ENCODE measurements at regions not wholly inside any gene's neighbourhood (a gene's known extent, or its start where the extent isn't known, plus 50 kb on each side); places are given as distances from the start of the nearest gene placed in this dataset.

GRCh38 chr3:153313302-153313965 is 151.4 kb downstream of the RAP2B start:
- DNase-seq (ENCODE audit: low spot score) = no peak

DNA sequence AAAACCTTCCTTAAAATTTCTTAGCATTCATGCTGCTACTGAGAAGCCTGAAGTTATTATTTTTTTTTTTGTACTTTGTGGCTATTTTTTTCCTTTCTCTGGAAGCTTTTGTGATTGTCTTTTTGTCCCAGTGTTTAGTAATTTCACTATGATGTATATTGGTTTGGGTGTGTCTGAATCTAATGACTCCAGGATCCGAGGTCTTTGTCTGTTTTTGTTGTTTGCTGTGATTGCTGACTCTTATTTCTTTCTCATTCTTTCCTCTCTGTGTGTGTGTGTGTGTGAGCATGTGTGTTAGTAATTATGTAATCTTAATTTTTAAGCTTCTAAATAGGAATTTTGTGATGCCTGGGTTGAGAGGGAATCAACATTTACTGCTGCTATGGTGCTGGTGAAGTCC is 152.0 kb downstream of the RAP2B start:
- DNase-seq (ENCODE audit: low spot score) = no peak

DNA sequence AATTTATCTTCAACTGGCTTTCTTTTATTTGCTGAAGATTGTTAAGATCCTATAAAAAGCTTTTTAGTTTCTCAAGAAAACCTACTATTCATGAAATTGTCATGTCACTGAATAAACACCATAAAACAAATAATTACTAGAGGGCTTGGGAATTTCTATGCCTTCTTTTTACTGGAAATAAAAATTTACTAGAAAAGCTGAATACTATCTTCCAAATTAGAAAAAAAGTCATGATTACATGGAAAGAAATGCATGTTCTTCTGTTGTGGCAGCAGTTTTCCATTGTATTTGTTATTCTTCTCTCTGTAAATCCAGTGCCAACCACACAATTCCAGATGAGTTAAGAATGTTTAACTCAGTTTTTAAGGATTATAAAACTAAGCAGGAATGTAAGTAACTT is 153.8 kb downstream of the RAP2B start:
- peak; percentile 30 for DNase-seq (ENCODE audit: low spot score)

DNA sequence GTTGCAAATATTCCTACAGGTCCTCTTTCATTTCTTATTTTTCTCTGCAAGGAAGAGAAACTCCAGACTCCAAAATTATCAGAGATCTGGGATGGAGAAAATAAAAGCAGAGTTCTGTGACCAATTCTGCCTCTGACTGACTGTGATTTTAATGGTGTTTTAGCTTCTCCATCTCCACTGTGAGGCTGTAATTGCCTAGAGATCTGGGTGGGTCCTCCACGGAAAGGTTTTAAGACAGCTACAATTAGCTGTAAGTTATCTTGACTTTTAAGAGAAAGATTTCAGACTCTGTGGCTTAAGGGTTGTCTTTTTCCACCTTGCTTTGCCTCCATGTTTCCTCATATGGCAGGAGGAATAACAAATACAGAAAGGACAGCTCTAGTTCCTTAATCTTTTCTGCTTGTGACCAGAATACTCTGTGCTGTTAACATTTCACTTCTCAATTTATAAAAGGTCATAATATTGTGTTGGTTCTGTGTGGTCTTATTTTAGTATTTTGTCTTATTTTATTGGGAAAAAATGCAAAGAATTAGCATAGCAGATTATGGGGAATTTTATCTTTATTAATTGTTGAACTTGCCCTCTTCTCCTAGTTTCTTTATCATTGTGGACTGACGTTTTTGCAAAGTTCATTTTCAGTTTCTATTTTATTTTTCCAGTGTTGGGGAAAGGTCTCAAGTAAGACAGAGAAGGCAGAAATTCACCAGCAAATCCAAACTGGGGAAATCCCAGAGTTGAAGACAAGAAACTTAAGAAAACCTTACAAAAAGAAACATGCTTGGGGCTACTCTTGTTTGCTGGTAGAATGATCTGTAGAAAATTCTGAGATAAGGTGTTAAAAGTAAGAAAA is 157.9 kb downstream of the RAP2B start:
- no peak for DNase-seq (ENCODE audit: low spot score)

GRCh38 chr3:153320585-153321128 is 158.6 kb downstream of the RAP2B start:
- DNase-seq (ENCODE audit: low spot score) = no peak

GRCh38 chr3:153328690-153329089 is 166.7 kb downstream of the RAP2B start:
- DNase-seq (ENCODE audit: low spot score) = no peak

GRCh38 chr3:153330901-153331300 is 168.9 kb downstream of the RAP2B start:
- no peak for DNase-seq (ENCODE audit: low spot score)

GRCh38 chr3:153331676-153332075 is 169.7 kb downstream of the RAP2B start:
- no peak for DNase-seq (ENCODE audit: low spot score)

DNA sequence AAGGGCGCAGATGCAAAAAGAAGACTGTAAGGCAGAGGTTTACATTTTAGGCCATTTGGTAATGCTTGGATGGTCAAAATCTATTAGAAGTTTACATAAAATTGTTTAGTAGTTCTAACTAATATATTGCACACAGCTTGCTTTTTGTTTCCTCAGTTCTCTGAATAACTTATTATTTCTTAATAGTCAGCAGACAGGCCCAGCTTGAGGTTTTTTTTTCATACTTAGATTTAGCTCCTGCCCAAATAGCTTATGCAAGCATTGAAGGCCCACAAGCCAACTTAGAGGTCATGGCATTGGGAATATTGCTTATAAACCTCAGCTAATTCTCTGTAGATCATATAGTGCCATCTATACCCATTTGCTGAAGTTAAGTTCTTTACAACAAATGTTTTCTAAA is 172.5 kb downstream of the RAP2B start:
- DNase-seq (ENCODE audit: low spot score) = no peak

- DNase-seq (ENCODE audit: low spot score) = no peak
Observed at GRCh38 chr3:153337369-153337768, 175.3 kb downstream of the RAP2B start.

DNA sequence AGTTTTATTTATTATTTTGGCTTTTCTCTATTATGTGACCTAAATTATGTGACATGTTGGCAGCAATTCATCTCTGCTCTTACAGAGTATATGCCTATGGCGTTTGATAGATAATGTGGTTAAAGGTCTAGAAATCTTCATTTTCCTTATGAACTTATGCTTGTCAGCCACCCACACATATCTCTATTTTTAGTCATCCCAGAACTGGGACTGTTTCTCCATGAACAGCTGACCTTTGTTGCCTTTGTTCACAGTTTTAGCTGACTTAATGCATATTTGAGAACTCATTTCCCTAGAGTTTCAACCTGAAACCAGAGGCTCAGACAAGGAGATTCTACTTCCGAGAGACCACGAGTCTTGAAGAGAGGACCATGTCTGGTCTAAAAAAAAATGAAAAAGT is 176.5 kb downstream of the RAP2B start:
- peak; percentile 30 for DNase-seq (ENCODE audit: low spot score)

GRCh38 chr3:153339065-153339464 is 177.0 kb downstream of the RAP2B start:
- DNase-seq (ENCODE audit: low spot score) = no peak

DNA sequence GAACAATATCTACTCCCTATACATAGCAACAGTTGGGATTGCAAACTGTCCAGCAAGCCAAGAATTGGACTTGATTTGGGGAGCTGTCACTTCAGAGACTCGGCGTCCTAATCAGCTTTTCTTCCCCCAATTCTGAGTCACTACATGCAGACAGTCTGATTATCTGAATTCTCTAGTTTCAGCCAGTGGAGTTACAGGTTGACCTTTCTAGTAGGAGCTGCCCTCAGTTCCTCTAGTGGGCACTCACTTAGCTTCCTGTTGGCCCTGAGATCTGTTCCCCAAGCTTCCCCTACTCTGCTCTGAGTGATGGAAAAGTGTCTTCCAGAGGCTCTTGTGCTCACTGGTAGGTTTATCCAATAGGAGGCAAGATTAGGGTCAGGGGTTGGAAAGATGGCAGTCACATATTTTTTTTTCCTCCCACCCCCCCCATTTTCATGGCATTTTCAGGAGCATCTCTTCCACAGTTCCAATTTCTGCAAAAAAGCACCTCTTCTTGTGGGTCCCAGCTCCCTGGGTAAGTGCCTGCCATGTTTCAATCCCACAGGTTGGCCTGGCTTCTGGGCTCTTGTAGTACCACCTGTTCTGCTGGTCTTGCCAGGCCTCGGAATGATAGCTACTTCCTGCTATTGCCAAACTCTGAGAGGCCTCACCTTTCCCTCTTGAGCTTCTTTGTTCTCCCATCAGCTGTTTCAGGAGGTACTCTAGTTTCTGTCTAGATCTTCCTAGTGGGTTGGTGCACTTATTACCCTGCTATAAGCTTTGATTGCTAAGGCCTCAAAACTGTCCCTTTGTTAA is 182.2 kb downstream of the RAP2B start:
- no peak for DNase-seq (ENCODE audit: low spot score)

DNA sequence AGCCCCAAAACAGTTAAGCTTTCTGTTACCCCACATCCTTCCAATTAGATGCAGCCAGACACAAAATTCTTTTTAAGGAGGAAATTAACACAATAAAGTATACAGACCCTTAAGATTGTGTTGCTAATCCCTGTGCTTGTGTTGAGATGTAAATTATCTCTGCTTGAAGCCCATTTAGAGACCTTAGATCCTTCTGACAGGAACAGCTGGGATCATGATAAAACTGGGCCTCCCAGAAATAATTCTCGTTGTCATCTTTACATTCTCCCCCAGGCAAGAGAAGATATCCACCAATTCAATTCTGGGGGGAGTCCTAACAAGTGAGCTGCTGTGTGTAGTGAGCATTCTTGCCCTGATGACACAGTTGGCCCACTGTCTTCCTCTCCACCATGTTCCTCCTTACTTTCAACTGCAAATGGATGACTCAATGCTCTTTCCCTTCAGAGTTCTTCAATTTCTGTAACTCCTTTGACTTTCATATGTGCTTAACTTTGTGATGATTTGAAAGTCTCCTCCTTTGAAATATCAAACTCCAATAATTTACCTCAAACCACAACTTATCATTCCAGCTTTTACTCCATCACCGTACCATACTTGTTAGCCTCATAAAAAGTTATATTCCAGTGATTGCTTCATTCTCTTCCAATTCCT is 186.6 kb downstream of the RAP2B start:
- no peak for DNase-seq (ENCODE audit: low spot score)

GRCh38 chr3:153349108-153349499 is 187.1 kb downstream of the RAP2B start:
- DNase-seq (ENCODE audit: low spot score) = no peak

GRCh38 chr3:153350420-153350819 is 188.4 kb downstream of the RAP2B start:
- peak; percentile 68 for DNase-seq (ENCODE audit: low spot score)

DNA sequence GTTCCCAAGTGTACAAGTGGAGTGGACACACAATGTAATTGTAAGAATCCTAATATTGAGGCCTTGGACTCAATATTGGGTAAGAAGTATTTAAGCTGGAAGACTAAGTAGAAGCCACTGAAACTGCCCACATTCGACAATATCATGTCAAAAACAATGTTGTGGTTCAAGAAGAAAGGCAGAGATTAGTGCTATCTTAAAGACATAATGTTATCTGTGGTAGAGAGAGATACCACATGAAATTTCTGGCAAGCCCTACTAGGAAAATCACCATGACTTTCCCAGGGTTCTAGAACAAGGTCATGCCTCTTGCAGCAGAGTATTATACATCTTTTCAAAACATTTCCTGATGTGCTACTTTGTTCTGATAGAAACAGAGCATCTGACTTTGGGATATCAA is 192.6 kb downstream of the RAP2B start:
- no peak for DNase-seq (ENCODE audit: low spot score)

DNA sequence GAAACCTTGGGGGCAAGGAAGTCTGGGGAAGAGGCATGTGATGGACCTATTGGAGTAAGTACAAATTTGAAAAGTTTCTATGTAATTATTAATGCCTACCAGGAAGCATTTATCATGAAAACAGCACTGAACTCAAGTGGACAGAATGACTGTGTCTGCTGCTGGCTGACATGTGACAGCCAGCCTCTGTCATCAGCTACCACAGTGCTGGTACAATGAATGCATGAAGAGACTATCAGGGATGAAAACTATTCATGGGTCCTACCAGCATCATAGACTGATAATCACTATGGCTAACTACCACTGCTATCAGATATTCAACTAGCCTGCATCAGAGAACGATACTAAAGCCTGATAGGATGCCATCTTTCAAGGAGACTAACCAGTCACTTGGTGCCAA is 193.5 kb downstream of the RAP2B start:
- no peak for DNase-seq (ENCODE audit: low spot score)

- DNase-seq (ENCODE audit: low spot score) = no peak
Observed at GRCh38 chr3:153356908-153357307, 194.9 kb downstream of the RAP2B start.

DNA sequence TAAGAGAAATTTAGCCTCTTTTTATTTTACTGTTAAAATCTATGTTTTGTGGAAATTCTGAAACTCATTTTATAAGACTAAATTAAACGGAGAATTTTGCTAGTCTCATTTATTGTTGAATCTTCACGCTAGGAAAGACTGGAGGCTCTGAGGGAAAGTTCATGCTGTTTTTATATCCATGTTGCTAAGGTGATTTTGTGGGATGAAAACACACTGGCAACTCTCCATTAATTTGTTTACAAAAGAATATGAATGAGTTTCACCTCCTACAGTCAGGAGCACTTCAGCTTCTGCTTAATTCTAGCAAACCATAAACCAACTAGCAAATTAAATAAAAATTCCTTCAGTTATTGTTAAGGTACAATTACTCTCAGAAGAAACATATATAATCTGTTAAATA is 195.4 kb downstream of the RAP2B start:
- DNase-seq (ENCODE audit: low spot score) = no peak

- DNase-seq (ENCODE audit: low spot score) = no peak
Observed at GRCh38 chr3:153369561-153370374, 207.7 kb downstream of the RAP2B start.
